PC-9 (cell line): ENCODE measurements at regions not wholly inside any gene's neighbourhood (a gene's known extent, or its start where the extent isn't known, plus 50 kb on each side); places are given as distances from the start of the nearest gene placed in this dataset.

Experiments used
- BruUV-seq: library from RNA; stranded (reverse); fragments of 400-500 nt; replicated peaks from 2 replicates; lab custom pipeline; 2021; lab: Mats Ljungman, UMichigan
- CTCF ChIA-PET: fragments of 300-600 bp; sonication (Branson Sonifier 250); formaldehyde crosslinking; loops from one replicate; lab custom pipeline; 2022; ENCODE audit warnings: antibody characterized with exemption; lab: Charles Lee
- POLR2A ChIA-PET: fragments of 300-600 bp; sonication (Branson Sonifier 250); formaldehyde crosslinking; loops from one replicate; lab custom pipeline; 2022; ENCODE audit warnings: antibody characterized with exemption; ENCODE audit not compliant: unreplicated experiment; lab: Charles Lee
- DNase-seq, 2 experiments: peaks; one replicate each; pipeline versions ENCODE4 v3.0.0 to v3.0.0-alpha.2; 2015 to 2022; ENCODE audit warnings: mixed read lengths in 1 of 2
- H2AFZ ChIP-seq: fragments of 200-600 bp; sonication (generic); 2 replicates; pipeline ENCODE4 v1.8.1; 2017; ENCODE audit warnings: antibody characterized with exemption
- H3F3A ChIP-seq: fragments of 200-600 bp; sonication (generic); 2 replicates; pipeline ENCODE4 v1.8.1; 2017; ENCODE audit warnings: antibody characterized with exemption, mild to moderate bottlenecking, low read depth; ENCODE audit not compliant: insufficient read depth
- H3K27ac ChIP-seq: fragments of 200-600 bp; sonication (generic); 2 replicates; pipeline ENCODE4 v1.6.1; 2016; ENCODE audit warnings: mixed run types
- H3K27me3 ChIP-seq: fragments of 200-600 bp; sonication (generic); 2 replicates; pipeline ENCODE4 v1.6.1; 2016; ENCODE audit warnings: low read depth, mixed run types; ENCODE audit not compliant: insufficient read depth
- H3K36me3 ChIP-seq: fragments of 200-600 bp; sonication (generic); 2 replicates; pipeline ENCODE4 v1.6.1; 2016; ENCODE audit warnings: low read depth, mixed run types
- H3K4me1 ChIP-seq: fragments of 200-600 bp; sonication (generic); replicated peaks from 2 replicates; pipeline ENCODE4 v1.6.1; 2016; ENCODE audit warnings: mixed run types; ENCODE audit not compliant: insufficient read depth
- H3K4me2 ChIP-seq: fragments of 200-600 bp; sonication (generic); 2 replicates; pipeline ENCODE4 v1.6.1; 2017; ENCODE audit warnings: mixed run types
- H3K4me3 ChIP-seq: fragments of 200-600 bp; sonication (generic); 2 replicates; pipeline ENCODE4 v1.6.1; 2016; ENCODE audit warnings: mixed run types
- H3K79me2 ChIP-seq: fragments of 200-600 bp; sonication (generic); 2 replicates; pipeline ENCODE4 v1.6.1; 2017; ENCODE audit warnings: low read depth, mixed run types
- H3K9me2 ChIP-seq: fragments of 200-600 bp; sonication (generic); 2 replicates; pipeline ENCODE4 v1.8.1; 2017; ENCODE audit warnings: mild to moderate bottlenecking; ENCODE audit not compliant: insufficient read depth
- H3K9me3 ChIP-seq: fragments of 200-600 bp; sonication (generic); 2 replicates; pipeline ENCODE4 v1.8.1; 2016; ENCODE audit warnings: low read depth; ENCODE audit not compliant: insufficient read depth
- H4K20me1 ChIP-seq: fragments of 200-600 bp; sonication (generic); 2 replicates; pipeline ENCODE4 v1.8.1; 2017; ENCODE audit not compliant: insufficient read depth
- EZH2 ChIP-seq: fragments of 200-600 bp; sonication (generic); IDR thresholded peaks from 2 replicates; pipeline ENCODE4 v1.8.0; 2017; ENCODE audit warnings: antibody characterized with exemption, low read depth
- intact Hi-C: fragments of 100-400 bp; cut with micrococcal nuclease; formaldehyde crosslinking; loops from one replicate; pipeline ENCODE4 v1.10.0; 2022; ENCODE audit not compliant: unreplicated experiment
- TF ChIP-seq, protein P1 (sequence below): fragments of 200-600 bp; sonication (generic); conservative IDR thresholded peaks from 2 replicates; pipeline ENCODE4 v1.6.1; 2017; ENCODE audit warnings: mixed run types, antibody characterized with exemption, mild to moderate bottlenecking, moderate library complexity

- BruUV-seq, result no TSS peak
- Histone ChIP-seq H3K27me3 (no peaks in the 10 kb centered on the region), H3K4me2 (no peak overlapping the region), H3K36me3 (no peaks in the 10 kb centered on the region), H3K4me3 (no peak overlapping the region), H4K20me1 (no peaks in the 10 kb centered on the region), H3K9me3 (no peaks in the 10 kb centered on the region), H3K27ac (no peak overlapping the region), H3K9me2 (no peaks in the 10 kb centered on the region), H3K79me2 (no peaks in the 10 kb centered on the region), H3F3A (no peaks in the 10 kb centered on the region), H3K4me1 (no peaks in the 10 kb centered on the region), H2AFZ (no peak overlapping the region)
- POLR2A ChIA-PET, result no interaction called here
- no peak for DNase-seq
- no peak for TF ChIP-seq EZH2
- TF ChIP-seq, protein P1, sequence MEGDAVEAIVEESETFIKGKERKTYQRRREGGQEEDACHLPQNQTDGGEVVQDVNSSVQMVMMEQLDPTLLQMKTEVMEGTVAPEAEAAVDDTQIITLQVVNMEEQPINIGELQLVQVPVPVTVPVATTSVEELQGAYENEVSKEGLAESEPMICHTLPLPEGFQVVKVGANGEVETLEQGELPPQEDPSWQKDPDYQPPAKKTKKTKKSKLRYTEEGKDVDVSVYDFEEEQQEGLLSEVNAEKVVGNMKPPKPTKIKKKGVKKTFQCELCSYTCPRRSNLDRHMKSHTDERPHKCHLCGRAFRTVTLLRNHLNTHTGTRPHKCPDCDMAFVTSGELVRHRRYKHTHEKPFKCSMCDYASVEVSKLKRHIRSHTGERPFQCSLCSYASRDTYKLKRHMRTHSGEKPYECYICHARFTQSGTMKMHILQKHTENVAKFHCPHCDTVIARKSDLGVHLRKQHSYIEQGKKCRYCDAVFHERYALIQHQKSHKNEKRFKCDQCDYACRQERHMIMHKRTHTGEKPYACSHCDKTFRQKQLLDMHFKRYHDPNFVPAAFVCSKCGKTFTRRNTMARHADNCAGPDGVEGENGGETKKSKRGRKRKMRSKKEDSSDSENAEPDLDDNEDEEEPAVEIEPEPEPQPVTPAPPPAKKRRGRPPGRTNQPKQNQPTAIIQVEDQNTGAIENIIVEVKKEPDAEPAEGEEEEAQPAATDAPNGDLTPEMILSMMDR, result no peak
- intact Hi-C loops, result no loop called here
- CTCF ChIA-PET, result no interaction called here
These were observed 260.1 kb downstream of the OXSM start for GRCh38 chr3:26049951-26050350.

- no peak overlapping the region for H2AFZ ChIP-seq
- intact Hi-C loops, result no loop called here
- POLR2A ChIA-PET, result no interaction called here
- no peaks in the 10 kb centered on the region for H3K4me1 ChIP-seq
- TF ChIP-seq, protein P1, result no peak
- no peak for TF ChIP-seq EZH2
- H3K79me2 ChIP-seq, result no peaks in the 10 kb centered on the region
- H3K27ac ChIP-seq, result no peak overlapping the region
- H3K27me3 ChIP-seq, result no peaks in the 10 kb centered on the region
- no peaks in the 10 kb centered on the region for H3F3A ChIP-seq
- no peak for DNase-seq
- no TSS peak for BruUV-seq
- no peaks in the 10 kb centered on the region for H3K36me3 ChIP-seq
- no peak overlapping the region for H3K4me2 ChIP-seq
- CTCF ChIA-PET, result no interaction called here
- H3K4me3 ChIP-seq, result no peak overlapping the region
- H3K9me3 ChIP-seq, result no peaks in the 10 kb centered on the region
- H3K9me2 ChIP-seq, result no peaks in the 10 kb centered on the region
- H4K20me1 ChIP-seq, result no peaks in the 10 kb centered on the region
These were observed 260.9 kb downstream of the OXSM start for GRCh38 chr3:26050776-26051175.

DNA sequence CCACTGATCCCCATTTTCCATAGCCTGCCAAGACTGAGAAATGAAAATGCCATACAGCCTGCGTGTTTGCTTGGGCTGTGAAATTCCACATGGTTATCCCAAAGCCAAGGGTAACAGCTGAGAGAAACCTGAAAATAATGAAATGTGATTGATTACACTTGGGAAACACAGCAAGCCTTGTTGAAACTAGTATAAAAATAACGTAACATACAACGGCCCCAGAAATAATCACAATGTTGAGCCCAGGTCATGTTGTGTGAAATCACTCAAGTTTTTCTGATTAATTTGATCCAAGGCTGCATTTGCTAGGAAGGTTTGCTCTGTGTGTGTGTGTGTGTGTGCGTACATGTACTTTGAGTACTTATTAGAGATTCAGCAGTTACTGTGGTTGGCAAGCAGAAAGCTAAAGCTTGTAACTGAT lies 269.0 kb downstream of the OXSM start:
- Histone ChIP-seq H3K36me3 (no peaks in the 10 kb centered on the region), H3F3A (no peaks in the 10 kb centered on the region), H3K9me3 (no peaks in the 10 kb centered on the region), H3K27me3 (no peaks in the 10 kb centered on the region), H3K27ac (no peak overlapping the region), H3K4me2 (no peak overlapping the region), H3K4me1 (no peaks in the 10 kb centered on the region), H3K9me2 (no peaks in the 10 kb centered on the region; the same call in 1 of the 2 replicates), H2AFZ (no peak overlapping the region), H3K4me3 (no peak overlapping the region), H3K79me2 (no peaks in the 10 kb centered on the region), H4K20me1 (no peaks in the 10 kb centered on the region)
- no peak for TF ChIP-seq EZH2
- TF ChIP-seq, protein P1, result no peak
- BruUV-seq, result no TSS peak
- ChIA-PET CTCF (no interaction called here), POLR2A (no interaction called here)
- intact Hi-C loops, result no loop called here
- no peak for DNase-seq
